CD1c-positive myeloid dendritic cell (primary cell): ENCODE measurements at regions not wholly inside any gene's neighbourhood (a gene's known extent, or its start where the extent isn't known, plus 50 kb on each side); places are given as distances from the start of the nearest gene placed in this dataset.

Source experiments
- DNase-seq: peaks from one replicate; pipeline ENCODE4 v3.0.0-alpha.2; 2016; ENCODE audit errors: extremely low spot score

GRCh38 chr15:94177112-94177511 lies 54.2 kb upstream of the MCTP2 start:
- DNase-seq, result peak; percentile 33

- no peak for DNase-seq
Measured at GRCh38 chr15:94175420-94175819, 55.9 kb upstream of the MCTP2 start.

- DNase-seq, result peak; percentile 93
Measured at GRCh38 chr15:94174399-94174802, 57.0 kb upstream of the MCTP2 start.

- peak; percentile 17 for DNase-seq
Measured at GRCh38 chr15:94168250-94168649, 63.1 kb upstream of the MCTP2 start.

- peak; percentile 25 for DNase-seq
Measured at GRCh38 chr15:94164971-94165370, 66.4 kb upstream of the MCTP2 start.

GRCh38 chr15:94164202-94164807 lies 67.1 kb upstream of the MCTP2 start:
- DNase-seq, result peak; percentile 80

GRCh38 chr15:94162939-94163338 lies 68.4 kb upstream of the MCTP2 start:
- no peak for DNase-seq

GRCh38 chr15:94154255-94154654 lies 77.1 kb upstream of the MCTP2 start:
- DNase-seq, result no peak

- DNase-seq, result no peak
Measured at GRCh38 chr15:94145046-94145445, 86.3 kb upstream of the MCTP2 start.

GRCh38 chr15:94141802-94142201 lies 89.6 kb upstream of the MCTP2 start:
- DNase-seq, result no peak

- DNase-seq, result no peak
Measured at GRCh38 chr15:94135486-94136147, 95.7 kb upstream of the MCTP2 start.

- no peak for DNase-seq
Measured at GRCh38 chr15:94131875-94132274, 99.5 kb upstream of the MCTP2 start.

- no peak for DNase-seq
Measured at GRCh38 chr15:94130504-94130903, 100.9 kb upstream of the MCTP2 start.

GRCh38 chr15:94127006-94127405 lies 104.4 kb upstream of the MCTP2 start:
- DNase-seq, result no peak

- no peak for DNase-seq
Measured at GRCh38 chr15:94125698-94126097, 105.7 kb upstream of the MCTP2 start.

- DNase-seq, result no peak
Measured at GRCh38 chr15:94125156-94125555, 106.2 kb upstream of the MCTP2 start.

GRCh38 chr15:94122516-94122915 lies 108.8 kb upstream of the MCTP2 start:
- DNase-seq, result no peak

GRCh38 chr15:94119923-94120775 lies 111.2 kb upstream of the MCTP2 start:
- DNase-seq, result peak; percentile 74

GRCh38 chr15:94119298-94119811 lies 112.0 kb upstream of the MCTP2 start:
- DNase-seq, result no peak

GRCh38 chr15:94110476-94111130 lies 120.8 kb upstream of the MCTP2 start:
- no peak for DNase-seq

- DNase-seq, result no peak
Measured at GRCh38 chr15:94107652-94108051, 123.7 kb upstream of the MCTP2 start.

GRCh38 chr15:94105760-94106159 lies 125.6 kb upstream of the MCTP2 start:
- DNase-seq, result no peak
